ENCODE measurements at regions not wholly inside any gene's neighbourhood (a gene's known extent, or its start where the extent isn't known, plus 50 kb on each side); places are given as distances from the start of the nearest gene placed in this dataset.

DNA sequence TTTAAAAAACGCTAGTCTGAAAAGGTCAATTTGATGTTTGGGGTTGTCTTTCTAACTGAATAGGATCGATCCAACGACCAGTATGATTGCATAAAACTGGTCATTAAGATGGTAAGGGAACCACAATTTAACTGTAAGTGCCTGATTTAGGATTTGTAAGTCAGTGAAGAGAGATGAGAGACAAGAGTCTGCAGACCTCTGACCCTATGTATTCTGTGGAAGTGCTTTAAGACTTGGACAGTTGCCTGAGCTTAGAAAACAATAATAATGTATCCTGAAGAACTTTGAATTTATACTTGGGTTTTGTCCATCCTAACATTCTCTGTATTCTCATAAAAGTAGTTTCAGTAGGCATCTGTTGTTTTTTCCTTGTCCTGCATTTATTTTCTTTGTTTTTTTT is 221.4 kb upstream of the SUCLG2 start:
- TF ChIP-seq, protein P1, sequence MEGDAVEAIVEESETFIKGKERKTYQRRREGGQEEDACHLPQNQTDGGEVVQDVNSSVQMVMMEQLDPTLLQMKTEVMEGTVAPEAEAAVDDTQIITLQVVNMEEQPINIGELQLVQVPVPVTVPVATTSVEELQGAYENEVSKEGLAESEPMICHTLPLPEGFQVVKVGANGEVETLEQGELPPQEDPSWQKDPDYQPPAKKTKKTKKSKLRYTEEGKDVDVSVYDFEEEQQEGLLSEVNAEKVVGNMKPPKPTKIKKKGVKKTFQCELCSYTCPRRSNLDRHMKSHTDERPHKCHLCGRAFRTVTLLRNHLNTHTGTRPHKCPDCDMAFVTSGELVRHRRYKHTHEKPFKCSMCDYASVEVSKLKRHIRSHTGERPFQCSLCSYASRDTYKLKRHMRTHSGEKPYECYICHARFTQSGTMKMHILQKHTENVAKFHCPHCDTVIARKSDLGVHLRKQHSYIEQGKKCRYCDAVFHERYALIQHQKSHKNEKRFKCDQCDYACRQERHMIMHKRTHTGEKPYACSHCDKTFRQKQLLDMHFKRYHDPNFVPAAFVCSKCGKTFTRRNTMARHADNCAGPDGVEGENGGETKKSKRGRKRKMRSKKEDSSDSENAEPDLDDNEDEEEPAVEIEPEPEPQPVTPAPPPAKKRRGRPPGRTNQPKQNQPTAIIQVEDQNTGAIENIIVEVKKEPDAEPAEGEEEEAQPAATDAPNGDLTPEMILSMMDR (IDR thresholded peaks at IDR 0.05), result no peak
- TF ChIP-seq, protein P2, sequence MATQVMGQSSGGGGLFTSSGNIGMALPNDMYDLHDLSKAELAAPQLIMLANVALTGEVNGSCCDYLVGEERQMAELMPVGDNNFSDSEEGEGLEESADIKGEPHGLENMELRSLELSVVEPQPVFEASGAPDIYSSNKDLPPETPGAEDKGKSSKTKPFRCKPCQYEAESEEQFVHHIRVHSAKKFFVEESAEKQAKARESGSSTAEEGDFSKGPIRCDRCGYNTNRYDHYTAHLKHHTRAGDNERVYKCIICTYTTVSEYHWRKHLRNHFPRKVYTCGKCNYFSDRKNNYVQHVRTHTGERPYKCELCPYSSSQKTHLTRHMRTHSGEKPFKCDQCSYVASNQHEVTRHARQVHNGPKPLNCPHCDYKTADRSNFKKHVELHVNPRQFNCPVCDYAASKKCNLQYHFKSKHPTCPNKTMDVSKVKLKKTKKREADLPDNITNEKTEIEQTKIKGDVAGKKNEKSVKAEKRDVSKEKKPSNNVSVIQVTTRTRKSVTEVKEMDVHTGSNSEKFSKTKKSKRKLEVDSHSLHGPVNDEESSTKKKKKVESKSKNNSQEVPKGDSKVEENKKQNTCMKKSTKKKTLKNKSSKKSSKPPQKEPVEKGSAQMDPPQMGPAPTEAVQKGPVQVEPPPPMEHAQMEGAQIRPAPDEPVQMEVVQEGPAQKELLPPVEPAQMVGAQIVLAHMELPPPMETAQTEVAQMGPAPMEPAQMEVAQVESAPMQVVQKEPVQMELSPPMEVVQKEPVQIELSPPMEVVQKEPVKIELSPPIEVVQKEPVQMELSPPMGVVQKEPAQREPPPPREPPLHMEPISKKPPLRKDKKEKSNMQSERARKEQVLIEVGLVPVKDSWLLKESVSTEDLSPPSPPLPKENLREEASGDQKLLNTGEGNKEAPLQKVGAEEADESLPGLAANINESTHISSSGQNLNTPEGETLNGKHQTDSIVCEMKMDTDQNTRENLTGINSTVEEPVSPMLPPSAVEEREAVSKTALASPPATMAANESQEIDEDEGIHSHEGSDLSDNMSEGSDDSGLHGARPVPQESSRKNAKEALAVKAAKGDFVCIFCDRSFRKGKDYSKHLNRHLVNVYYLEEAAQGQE (IDR thresholded peaks at IDR 0.05), result no peak
- no peak for TF ChIP-seq BHLHE40 (IDR thresholded peaks at IDR 0.05; ENCODE audit: low read depth, low read length)
- TF ChIP-seq EP300 (IDR thresholded peaks at IDR 0.05), result no peak
- TF ChIP-seq PHF8 (IDR thresholded peaks at IDR 0.05; ENCODE audit: borderline replicate concordance, low read depth), result no peak
- TF ChIP-seq RCOR1 (IDR thresholded peaks at IDR 0.05; ENCODE audit: low read depth, low read length), result no peak
- no peak for TF ChIP-seq CHD2 (IDR thresholded peaks at IDR 0.05; ENCODE audit: low read length, partially characterized antibody)
- no peak for TF ChIP-seq MAFK (IDR thresholded peaks at IDR 0.05; ENCODE audit: partially characterized antibody)
- TF ChIP-seq JUNB (IDR thresholded peaks at IDR 0.05), result no peak

All from A549 (cell line).